Thymus (tissue), 11 donors: ENCODE measurements at regions not wholly inside any gene's neighbourhood (a gene's known extent, or its start where the extent isn't known, plus 50 kb on each side); places are given as distances from the start of the nearest gene placed in this dataset.

Experiments used
- DNase-seq, 9 donors: peaks; one replicate each; pipeline ENCODE4 v3.0.0-alpha.2; 2013; ENCODE audit warnings: low spot score in 9 of 9, low read depth in 6 of 9, missing footprints in 1 of 9
- H3K27ac ChIP-seq, 2 donors: one replicate each; pipeline ENCODE4 v1.5.1; 2013; ENCODE audit warnings: control low read depth in 1 of 2, low read depth in 1 of 2, low read length in 1 of 2, mild to moderate bottlenecking in 1 of 2, moderate library complexity in 1 of 2
- H3K27me3 ChIP-seq, 2 donors: one replicate each; pipeline ENCODE4 v1.5.1; 2013; ENCODE audit warnings: low read length in 1 of 2; ENCODE audit not compliant: control insufficient read depth in 2 of 2, insufficient read depth in 1 of 2
- H3K36me3 ChIP-seq, 2 donors: one replicate each; pipeline ENCODE4 v1.5.1; 2013; ENCODE audit warnings: low read length in 1 of 2, mild to moderate bottlenecking in 1 of 2, moderate library complexity in 1 of 2; ENCODE audit not compliant: control insufficient read depth in 2 of 2, insufficient read depth in 2 of 2
- H3K4me1 ChIP-seq, 2 donors: one replicate each; pipeline ENCODE4 v1.5.1; 2013; ENCODE audit warnings: low read length in 2 of 2; ENCODE audit not compliant: control insufficient read depth in 2 of 2, insufficient read depth in 2 of 2
- H3K4me3 ChIP-seq, 2 donors: one replicate each; pipeline ENCODE4 v1.5.1; 2013; ENCODE audit warnings: low read length in 2 of 2, control low read depth in 1 of 2, mild to moderate bottlenecking in 1 of 2
- H3K9me3 ChIP-seq, 2 donors: one replicate each; pipeline ENCODE4 v1.5.1; 2013; ENCODE audit warnings: low read length in 1 of 2, mild to moderate bottlenecking in 1 of 2; ENCODE audit not compliant: control insufficient read depth in 2 of 2, insufficient read depth in 1 of 2
- WGBS: extraction: QIAGEN DNeasy Blood & Tissue Kit; methylation state at CpG from one replicate; pipeline ENCODE4 v1.1.7; 2013; 5-methylcytosine and 5-hydroxymethylcytosine counted together
- donor health status: healthy.

GRCh38 chr6:4707011-4707410 lies 69.2 kb upstream of the CDYL start:
- no peak overlapping the region for H3K4me3 ChIP-seq
- WGBS: 97% methylated on average over 3 of the region's 3 CpGs

GRCh38 chr6:4705809-4706208 lies 70.4 kb upstream of the CDYL start:
- no peaks in the 10 kb centered on the region for H3K4me1 ChIP-seq
- 95% methylated on average over 5 of the region's 5 CpGs for WGBS
- H3K4me3 ChIP-seq: no peak overlapping the region
- H3K27ac ChIP-seq: no peak overlapping the region
- no peaks in the 10 kb centered on the region for H3K9me3 ChIP-seq
- no peak for DNase-seq
- no peaks in the 10 kb centered on the region for H3K27me3 ChIP-seq
- H3K36me3 ChIP-seq: no peaks in the 10 kb centered on the region

More at GRCh38 chr6:4707011-4707410, 69.2 kb upstream of the CDYL start:
- H3K36me3 ChIP-seq: no peaks in the 10 kb centered on the region
- DNase-seq: no peak
- no peaks in the 10 kb centered on the region for H3K4me1 ChIP-seq
- H3K9me3 ChIP-seq: no peaks in the 10 kb centered on the region
- no peaks in the 10 kb centered on the region for H3K27me3 ChIP-seq
- H3K27ac ChIP-seq: no peak overlapping the region

- no peak for DNase-seq
- Histone ChIP-seq H3K27ac (no peak overlapping the region), H3K4me3 (no peak overlapping the region), H3K36me3 (no peaks in the 10 kb centered on the region), H3K27me3 (no peaks in the 10 kb centered on the region), H3K4me1 (no peaks in the 10 kb centered on the region), H3K9me3 (no peaks in the 10 kb centered on the region)
- 63% methylated on average over 3 of the region's 3 CpGs for WGBS
Measured at GRCh38 chr6:4703382-4703781, 72.8 kb upstream of the CDYL start.

DNA sequence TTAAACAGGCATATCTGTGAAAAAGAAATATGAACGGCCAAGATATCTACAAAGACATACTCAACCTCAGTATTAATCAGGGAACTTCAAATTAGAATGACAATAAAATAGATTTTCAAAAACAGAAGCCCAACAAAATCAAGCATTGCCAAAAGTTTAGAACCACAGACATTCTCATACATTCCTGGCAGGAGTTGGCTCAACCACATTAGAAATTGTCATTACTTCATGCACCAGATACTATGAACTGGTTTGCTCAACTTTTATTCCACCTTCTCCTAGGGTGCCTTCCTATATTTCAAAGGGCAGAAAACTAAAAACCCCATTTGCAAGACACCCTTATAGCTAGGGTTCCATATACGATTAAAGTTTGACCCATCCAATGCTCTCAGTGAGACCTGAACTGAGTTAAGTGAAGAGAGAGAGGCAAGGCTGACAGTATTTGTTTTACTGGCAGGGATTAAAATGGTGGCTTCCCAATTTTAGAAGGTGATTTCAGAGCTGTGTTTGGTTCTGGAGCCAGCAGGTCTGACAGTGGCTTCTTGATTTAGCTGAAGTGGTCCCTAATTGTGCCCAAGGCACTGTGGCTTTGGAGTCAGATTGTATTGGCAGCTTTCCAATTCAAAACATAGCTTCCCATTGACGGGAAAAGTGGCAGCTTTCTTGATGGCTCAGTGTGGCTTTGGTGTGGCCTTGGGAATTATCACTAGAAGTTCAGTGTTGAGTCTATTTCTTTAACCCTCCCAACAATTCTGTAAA lies 77.1 kb upstream of the CDYL start:
- H3K4me3 ChIP-seq: no peak overlapping the region
- no peaks in the 10 kb centered on the region for H3K36me3 ChIP-seq
- no peak for DNase-seq
- WGBS: 91% methylated on average over 3 of the region's 3 CpGs
- H3K4me1 ChIP-seq: no peaks in the 10 kb centered on the region
- no peaks in the 10 kb centered on the region for H3K9me3 ChIP-seq
- no peak overlapping the region for H3K27ac ChIP-seq
- no peaks in the 10 kb centered on the region for H3K27me3 ChIP-seq

GRCh38 chr6:4693173-4693970 lies 82.8 kb upstream of the CDYL start:
- no peak for DNase-seq
- H3K9me3 ChIP-seq: no peaks in the 10 kb centered on the region
- no peaks in the 10 kb centered on the region for H3K27me3 ChIP-seq
- no peak overlapping the region for H3K27ac ChIP-seq
- WGBS: 12% methylated on average over 4 of the region's 4 CpGs
- no peaks in the 10 kb centered on the region for H3K36me3 ChIP-seq
- no peaks in the 10 kb centered on the region for H3K4me1 ChIP-seq
- H3K4me3 ChIP-seq: no peak overlapping the region

DNA sequence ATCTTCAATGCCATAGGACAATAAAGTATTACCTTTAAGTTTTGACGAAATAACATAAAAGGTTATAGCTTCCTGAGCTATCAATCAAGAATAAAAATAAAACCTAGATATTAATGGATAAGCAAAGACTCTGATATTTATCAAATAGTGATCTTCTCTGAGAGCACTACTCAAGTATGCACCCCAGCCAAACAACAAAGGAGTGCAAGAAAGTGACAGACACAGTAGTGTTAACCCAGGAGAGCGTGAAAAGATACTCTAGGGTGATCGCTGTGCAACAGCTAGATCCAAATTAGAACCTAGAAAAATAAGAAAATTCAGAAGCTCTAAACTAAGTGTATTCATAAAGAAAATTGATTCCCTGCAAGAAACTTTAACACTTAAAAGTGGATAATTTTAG lies 83.5 kb upstream of the CDYL start:
- no peak for DNase-seq
- Histone ChIP-seq H3K4me1 (no peaks in the 10 kb centered on the region), H3K27ac (no peak overlapping the region), H3K4me3 (no peak overlapping the region), H3K9me3 (no peaks in the 10 kb centered on the region), H3K36me3 (no peaks in the 10 kb centered on the region), H3K27me3 (no peaks in the 10 kb centered on the region)
- 94% methylated on average over 3 of the region's 3 CpGs for WGBS

DNA sequence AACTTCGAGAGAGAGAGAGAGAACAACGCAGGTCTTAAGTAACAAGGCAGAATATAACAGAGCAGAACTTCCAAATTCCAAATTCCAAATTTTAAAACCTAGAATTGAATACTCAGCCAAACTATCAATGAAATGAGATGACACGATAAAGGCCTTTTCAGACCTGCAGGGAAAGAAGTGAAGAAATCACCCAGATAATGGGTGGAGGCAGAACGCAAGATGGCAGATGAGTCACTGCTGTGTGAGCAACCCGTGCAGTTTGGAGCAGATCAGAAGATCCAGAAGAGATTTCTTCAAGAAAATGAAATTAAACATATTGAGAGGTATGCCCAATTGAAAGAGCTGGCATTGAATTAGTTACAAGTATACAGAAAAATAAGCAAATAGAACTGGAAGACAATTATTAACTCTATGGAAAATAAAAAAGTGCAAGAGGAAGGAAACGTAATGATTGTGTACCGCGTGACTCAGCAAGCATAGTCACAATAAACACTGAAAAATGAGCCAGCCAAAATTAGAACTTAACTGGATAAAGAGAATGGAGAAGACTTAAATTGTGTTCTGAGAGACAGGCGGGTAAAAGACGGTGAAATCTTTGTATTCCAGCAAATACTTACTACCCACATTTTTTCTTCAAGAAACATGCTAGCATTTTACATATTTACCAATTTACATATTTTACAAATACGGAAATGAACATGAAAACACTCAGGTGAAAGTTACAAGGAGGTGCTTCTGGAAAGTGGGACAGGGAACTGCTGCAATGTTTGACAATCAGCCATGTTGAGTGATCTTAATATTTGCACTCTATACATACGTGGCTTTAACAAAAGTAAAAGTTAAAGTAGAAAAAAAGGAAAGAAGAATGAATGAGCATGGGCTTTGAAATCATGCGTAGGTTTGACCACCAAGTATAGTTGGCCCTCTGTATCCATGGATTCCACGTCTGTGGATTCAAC lies 87.9 kb upstream of the CDYL start:
- Histone ChIP-seq H3K4me3 (no peak overlapping the region), H3K27ac (no peak overlapping the region), H3K9me3 (no peaks in the 10 kb centered on the region), H3K4me1 (no peaks in the 10 kb centered on the region), H3K27me3 (no peaks in the 10 kb centered on the region), H3K36me3 (no peaks in the 10 kb centered on the region)
- DNase-seq: no peak
- 81% methylated on average over 14 of the region's 14 CpGs for WGBS

- Histone ChIP-seq H3K36me3 (no peaks in the 10 kb centered on the region), H3K27ac (no peak overlapping the region), H3K27me3 (no peaks in the 10 kb centered on the region), H3K4me1 (no peaks in the 10 kb centered on the region), H3K4me3 (no peak overlapping the region), H3K9me3 (no peaks in the 10 kb centered on the region)
- DNase-seq: no peak
Measured at GRCh38 chr6:4687656-4687988, 88.6 kb upstream of the CDYL start.
